ENCODE measurements at regions not wholly inside any gene's neighbourhood (a gene's known extent, or its start where the extent isn't known, plus 50 kb on each side); places are given as distances from the start of the nearest gene placed in this dataset.

DNA sequence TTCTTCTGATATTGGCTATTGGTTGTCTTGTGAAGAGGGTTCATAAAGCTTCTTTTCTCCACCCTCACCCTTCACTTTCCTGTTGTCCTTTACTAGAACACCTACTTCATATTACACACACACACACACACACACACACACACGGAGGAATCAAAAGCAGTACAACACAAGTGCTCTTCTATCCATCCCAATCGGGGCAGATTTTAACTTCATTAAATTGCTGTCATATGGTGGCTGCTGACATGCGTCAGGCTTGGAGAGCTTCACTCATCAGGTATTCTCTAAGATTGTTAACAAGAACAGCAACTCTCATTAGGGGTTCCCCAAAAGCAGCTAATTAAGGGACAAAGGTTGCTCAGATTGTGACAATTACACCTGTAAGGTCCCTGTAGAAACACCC, 239.1 kb upstream of the MEIS2 start:
- Histone ChIP-seq H3K36me3 (no peaks in the 10 kb centered on the region), H3K4me1 (no peaks in the 10 kb centered on the region), H3K27me3 (no peaks in the 10 kb centered on the region), H3K4me3 (no peak overlapping the region), H3K27ac (no peak overlapping the region), H3K9me3 (no peaks in the 10 kb centered on the region)
- TF ChIP-seq EP300 (IDR thresholded peaks at IDR 0.05; ENCODE audit: low read depth) (no peak), POLR2AphosphoS5 (IDR thresholded peaks at IDR 0.05) (no peak), POLR2A (IDR thresholded peaks at IDR 0.05) (no peak)
- TF ChIP-seq, protein P1, sequence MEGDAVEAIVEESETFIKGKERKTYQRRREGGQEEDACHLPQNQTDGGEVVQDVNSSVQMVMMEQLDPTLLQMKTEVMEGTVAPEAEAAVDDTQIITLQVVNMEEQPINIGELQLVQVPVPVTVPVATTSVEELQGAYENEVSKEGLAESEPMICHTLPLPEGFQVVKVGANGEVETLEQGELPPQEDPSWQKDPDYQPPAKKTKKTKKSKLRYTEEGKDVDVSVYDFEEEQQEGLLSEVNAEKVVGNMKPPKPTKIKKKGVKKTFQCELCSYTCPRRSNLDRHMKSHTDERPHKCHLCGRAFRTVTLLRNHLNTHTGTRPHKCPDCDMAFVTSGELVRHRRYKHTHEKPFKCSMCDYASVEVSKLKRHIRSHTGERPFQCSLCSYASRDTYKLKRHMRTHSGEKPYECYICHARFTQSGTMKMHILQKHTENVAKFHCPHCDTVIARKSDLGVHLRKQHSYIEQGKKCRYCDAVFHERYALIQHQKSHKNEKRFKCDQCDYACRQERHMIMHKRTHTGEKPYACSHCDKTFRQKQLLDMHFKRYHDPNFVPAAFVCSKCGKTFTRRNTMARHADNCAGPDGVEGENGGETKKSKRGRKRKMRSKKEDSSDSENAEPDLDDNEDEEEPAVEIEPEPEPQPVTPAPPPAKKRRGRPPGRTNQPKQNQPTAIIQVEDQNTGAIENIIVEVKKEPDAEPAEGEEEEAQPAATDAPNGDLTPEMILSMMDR (IDR thresholded peaks at IDR 0.05), result no peak
- no peak for DNase-seq
- in situ Hi-C loops (cut with MboI; ENCODE audit: low pct_ligation_motif_present in 1 of 4, low pct_unique_long_range_greater_than_20kb in 1 of 4, low sequenced_read_pairs in 3 of 4), result no loop called here
- intact Hi-C loops (cut with DNase I; ENCODE audit: low total_unique reads), result no loop called here
- WGBS, 2 donors (ENCODE audit: low coverage in 1 of 2), result 76 to 83% methylated on average over 3 of the region's 3 CpGs

DNA sequence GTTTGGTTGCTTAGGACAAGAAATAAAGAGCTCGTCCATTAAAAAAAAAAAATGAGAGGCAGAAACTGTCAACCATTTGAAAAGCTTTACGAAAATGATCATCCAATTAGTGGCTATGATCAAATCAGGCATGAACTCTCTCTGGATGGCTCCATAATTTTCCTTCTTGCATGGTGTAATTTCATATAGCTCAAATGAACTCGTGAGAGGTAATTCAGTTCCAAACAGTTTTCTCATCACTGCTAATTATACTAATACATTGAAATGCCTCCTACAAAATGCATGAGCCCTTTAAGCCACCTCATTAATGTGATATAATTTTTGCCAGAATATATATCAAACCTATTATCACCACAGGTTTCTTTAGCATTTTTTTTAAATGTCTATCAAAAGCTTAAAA, 239.5 kb upstream of the MEIS2 start:
- Histone ChIP-seq H3K36me3 (no peaks in the 10 kb centered on the region), H3K27ac (no peak overlapping the region), H3K4me1 (no peaks in the 10 kb centered on the region), H3K4me3 (no peak overlapping the region), H3K27me3 (no peaks in the 10 kb centered on the region), H3K9me3 (no peaks in the 10 kb centered on the region)
- no peak for DNase-seq
- 65 to 69% methylated on average over 3 of the region's 3 CpGs for WGBS, 2 donors (ENCODE audit: low coverage in 1 of 2)
- in situ Hi-C loops (cut with MboI; ENCODE audit: low pct_ligation_motif_present in 1 of 4, low pct_unique_long_range_greater_than_20kb in 1 of 4, low sequenced_read_pairs in 3 of 4), result no loop called here
- intact Hi-C loops (cut with DNase I; ENCODE audit: low total_unique reads), result no loop called here
- no peak for TF ChIP-seq EP300 (IDR thresholded peaks at IDR 0.05; ENCODE audit: low read depth)
- TF ChIP-seq POLR2A (IDR thresholded peaks at IDR 0.05), result no peak
- no peak for TF ChIP-seq POLR2AphosphoS5 (IDR thresholded peaks at IDR 0.05)
- TF ChIP-seq, protein P1 (IDR thresholded peaks at IDR 0.05), result no peak

DNA sequence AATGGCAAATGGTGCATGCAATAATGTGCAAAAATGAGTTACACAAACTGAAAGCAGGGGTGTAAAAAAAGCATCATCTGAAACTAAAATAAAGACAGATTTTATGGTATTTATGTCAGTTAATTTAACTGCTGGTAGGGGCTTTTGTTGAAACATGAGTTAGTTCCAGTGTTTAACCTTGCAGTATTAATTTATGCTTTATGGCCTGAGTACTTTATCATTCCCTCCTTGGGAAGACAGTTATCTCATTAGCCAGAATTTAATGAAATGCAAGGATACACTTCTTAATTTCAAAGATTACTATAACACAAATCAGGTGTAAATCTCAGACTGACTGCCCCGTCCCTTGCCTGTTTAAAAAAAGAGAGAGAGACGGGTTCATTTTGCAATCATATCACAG, 240.1 kb upstream of the MEIS2 start:
- in situ Hi-C loops (cut with MboI; ENCODE audit: low pct_ligation_motif_present in 1 of 4, low pct_unique_long_range_greater_than_20kb in 1 of 4, low sequenced_read_pairs in 3 of 4), result no loop called here
- H3K36me3 ChIP-seq, result no peaks in the 10 kb centered on the region
- WGBS, 2 donors (ENCODE audit: low coverage in 1 of 2), result 67 to 69% methylated on average over 2 of the region's 2 CpGs
- H3K27ac ChIP-seq, result no peak overlapping the region
- intact Hi-C loops (cut with DNase I; ENCODE audit: low total_unique reads), result no loop called here
- TF ChIP-seq POLR2A (IDR thresholded peaks at IDR 0.05) (no peak), POLR2AphosphoS5 (IDR thresholded peaks at IDR 0.05) (no peak), EP300 (IDR thresholded peaks at IDR 0.05; ENCODE audit: low read depth) (no peak)
- TF ChIP-seq, protein P1 (IDR thresholded peaks at IDR 0.05), result no peak
- no peaks in the 10 kb centered on the region for H3K4me1 ChIP-seq
- no peaks in the 10 kb centered on the region for H3K9me3 ChIP-seq
- H3K27me3 ChIP-seq, result no peaks in the 10 kb centered on the region
- DNase-seq, result no peak
- H3K4me3 ChIP-seq, result no peak overlapping the region

DNA sequence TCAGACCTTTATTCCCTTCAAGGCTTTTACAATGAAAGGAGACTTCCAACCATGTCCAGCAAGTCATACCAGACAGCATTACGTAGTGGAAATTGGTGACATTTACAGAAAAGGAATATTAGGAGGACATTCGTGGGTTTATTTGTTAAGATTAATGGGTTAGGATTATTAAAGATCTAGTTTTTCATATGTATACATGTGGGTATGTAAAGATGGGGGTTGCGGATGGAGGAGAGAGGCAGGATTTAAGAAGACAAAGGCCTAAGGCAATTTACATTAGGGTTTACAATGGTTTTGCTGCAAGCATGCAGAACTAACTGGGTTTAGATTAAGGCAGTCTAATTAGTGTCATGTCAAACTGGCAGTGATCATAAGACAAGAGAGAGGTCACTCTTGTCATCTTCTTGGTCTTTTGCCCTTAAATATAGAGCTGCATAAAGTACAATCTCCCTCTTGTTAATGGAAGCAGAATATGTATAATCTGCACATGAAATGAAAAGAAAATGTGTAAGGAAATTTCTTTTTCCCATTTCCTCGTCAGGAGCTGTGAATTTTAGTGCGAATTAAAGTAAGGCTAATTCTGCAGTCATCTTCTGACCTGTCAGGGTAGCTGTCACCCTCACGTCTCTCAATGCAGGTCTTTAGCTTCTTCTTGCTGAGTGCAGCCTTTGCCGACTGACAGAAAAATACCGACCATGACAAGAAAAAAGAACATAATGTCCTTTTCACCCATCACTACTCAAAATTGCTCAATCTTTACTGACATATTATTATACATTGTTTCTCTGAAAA, 258.9 kb upstream of the MEIS2 start:
- intact Hi-C loops (cut with DNase I; ENCODE audit: low total_unique reads), result no loop called here
- no peak overlapping the region for H3K4me3 ChIP-seq
- no peak overlapping the region for H3K27ac ChIP-seq
- H3K9me3 ChIP-seq, result no peaks in the 10 kb centered on the region
- H3K4me1 ChIP-seq, result no peaks in the 10 kb centered on the region
- no peaks in the 10 kb centered on the region for H3K36me3 ChIP-seq
- in situ Hi-C loops (cut with MboI; ENCODE audit: low pct_ligation_motif_present in 1 of 4, low pct_unique_long_range_greater_than_20kb in 1 of 4, low sequenced_read_pairs in 3 of 4), result no loop called here
- no peaks in the 10 kb centered on the region for H3K27me3 ChIP-seq
- WGBS, 2 donors (ENCODE audit: low coverage in 1 of 2), result 85 to 89% methylated on average over 8 of the region's 8 CpGs
- TF ChIP-seq POLR2A (IDR thresholded peaks at IDR 0.05) (no peak), POLR2AphosphoS5 (IDR thresholded peaks at IDR 0.05) (no peak), EP300 (IDR thresholded peaks at IDR 0.05; ENCODE audit: low read depth) (no peak)
- TF ChIP-seq, protein P1 (IDR thresholded peaks at IDR 0.05), result no peak
- DNase-seq, result no peak
